HUDEP-2 (cell line): ENCODE measurements at regions not wholly inside any gene's neighbourhood (a gene's known extent, or its start where the extent isn't known, plus 50 kb on each side); places are given as distances from the start of the nearest gene placed in this dataset.

Experiments used
- DNase-seq, 76 experiments: peaks; one replicate each; lab custom pipeline; 2025; ENCODE audit not compliant: unreplicated experiment in 76 of 76; lab: John Stamatoyannopoulos, UW

GRCh38 chr10:52583336-52583735 lies 189.2 kb downstream of the MBL2 start:
- no peak for DNase-seq

- DNase-seq, result no peak
Observed at GRCh38 chr10:52586710-52587109, 185.9 kb downstream of the MBL2 start.

- DNase-seq, result no peak
Observed at GRCh38 chr10:52597189-52597863, 175.3 kb downstream of the MBL2 start.

GRCh38 chr10:52598936-52599335 lies 173.6 kb downstream of the MBL2 start:
- no peak for DNase-seq

- no peak for DNase-seq
Observed at GRCh38 chr10:52599551-52600200, 172.9 kb downstream of the MBL2 start.

- DNase-seq, result peak in 1 of 76 experiments; percentile 5
Observed at GRCh38 chr10:52604131-52604530, 168.5 kb downstream of the MBL2 start.

GRCh38 chr10:52609071-52609470 lies 163.5 kb downstream of the MBL2 start:
- DNase-seq, result no peak

GRCh38 chr10:52609626-52610240 lies 162.9 kb downstream of the MBL2 start:
- no peak for DNase-seq

GRCh38 chr10:52615331-52615730 lies 157.3 kb downstream of the MBL2 start:
- no peak for DNase-seq

GRCh38 chr10:52615756-52616394 lies 156.7 kb downstream of the MBL2 start:
- DNase-seq, result no peak

- no peak for DNase-seq
Observed at GRCh38 chr10:52616395-52616764, 156.2 kb downstream of the MBL2 start.

- no peak for DNase-seq
Observed at GRCh38 chr10:52617346-52617745, 155.2 kb downstream of the MBL2 start.

- no peak for DNase-seq
Observed at GRCh38 chr10:52619052-52619451, 153.5 kb downstream of the MBL2 start.

- no peak for DNase-seq
Observed at GRCh38 chr10:52621635-52622079, 150.9 kb downstream of the MBL2 start.

GRCh38 chr10:52623761-52624160 lies 148.8 kb downstream of the MBL2 start:
- DNase-seq, result no peak

GRCh38 chr10:52627279-52627678 lies 145.3 kb downstream of the MBL2 start:
- no peak for DNase-seq

GRCh38 chr10:52631146-52631545 lies 141.4 kb downstream of the MBL2 start:
- DNase-seq, result no peak

GRCh38 chr10:52631648-52632047 lies 140.9 kb downstream of the MBL2 start:
- DNase-seq, result no peak

GRCh38 chr10:52632591-52632990 lies 140.0 kb downstream of the MBL2 start:
- no peak for DNase-seq

GRCh38 chr10:52633266-52633665 lies 139.3 kb downstream of the MBL2 start:
- DNase-seq, result no peak

- no peak for DNase-seq
Observed at GRCh38 chr10:52635651-52636050, 136.9 kb downstream of the MBL2 start.

- no peak for DNase-seq
Observed at GRCh38 chr10:52636874-52637273, 135.7 kb downstream of the MBL2 start.
